WTC11 (cell line): ENCODE measurements at regions not wholly inside any gene's neighbourhood (a gene's known extent, or its start where the extent isn't known, plus 50 kb on each side); places are given as distances from the start of the nearest gene placed in this dataset.

Experiments
- ATAC-seq: fragments of 200-7000 bp; cut with Tn5 transposase; 2 replicates; pipeline ENCODE4 v1.10.0; 2021; ENCODE audit warnings: mild to moderate bottlenecking, moderate library complexity
- CTCF ChIA-PET: fragments of 300-600 bp; sonication (Branson Sonifier 250); formaldehyde crosslinking; loops from one replicate; lab custom pipeline; 2021; ENCODE audit warnings: antibody characterized with exemption; lab: Charles Lee
- POLR2A ChIA-PET: fragments of 350-600 bp; sonication (Branson Sonifier 250); formaldehyde crosslinking; loops from one replicate; lab custom pipeline; 2021; ENCODE audit warnings: antibody characterized with exemption; lab: Charles Lee
- DNase-seq: peaks from one replicate; pipeline ENCODE4 v3.0.0; 2021; ENCODE audit warnings: low spot score
- H3K27ac Mint-ChIP-seq: 2 replicates; pipeline ENCODE4 v1.8.0; 2021; ENCODE audit warnings: mixed read lengths
- H3K27me3 Mint-ChIP-seq: 2 replicates; pipeline ENCODE4 v1.8.0; 2021; ENCODE audit warnings: low read depth, mild to moderate bottlenecking, moderate library complexity, mixed read lengths
- H3K36me3 Mint-ChIP-seq: 2 replicates; pipeline ENCODE4 v1.8.0; 2021; ENCODE audit warnings: mixed read lengths
- H3K4me1 Mint-ChIP-seq: 2 replicates; pipeline ENCODE4 v1.8.0; 2022; ENCODE audit warnings: mixed read lengths
- H3K4me3 Mint-ChIP-seq: 2 replicates; pipeline ENCODE4 v1.8.0; 2021; ENCODE audit warnings: mild to moderate bottlenecking, moderate library complexity, mixed read lengths
- H3K9me3 Mint-ChIP-seq: 2 replicates; pipeline ENCODE4 v1.8.0; 2021; ENCODE audit warnings: mixed read lengths
- AR ChIP-seq: fragments of 250-450 bp; sonication (Bioruptor Pico); IDR thresholded peaks from 2 replicates; pipeline ENCODE4 v1.9.0; 2021; ENCODE audit warnings: mild to moderate bottlenecking
- CBFB ChIP-seq: sonication (generic); formaldehyde crosslinking; IDR thresholded peaks from 2 replicates; pipeline ENCODE4 v1.8.1; 2022; ENCODE audit warnings: mild to moderate bottlenecking, low read depth, missing genetic modification reagents
- CTCF ChIP-seq: fragments of 200-600 bp; IDR thresholded peaks from 2 replicates; pipeline ENCODE4 v1.8.0; 2022; ENCODE audit warnings: antibody characterized with exemption
- ETV6 ChIP-seq: sonication (generic); formaldehyde crosslinking; IDR thresholded peaks from 2 replicates; pipeline ENCODE4 v1.8.1; 2022; ENCODE audit warnings: mild to moderate bottlenecking, missing genetic modification reagents
- GRHL2 ChIP-seq: fragments of 250-450 bp; sonication (Bioruptor Pico); IDR thresholded peaks from 2 replicates; pipeline ENCODE4 v1.8.0; 2022; ENCODE audit warnings: mild to moderate bottlenecking, moderate library complexity; ENCODE audit not compliant: insufficient replicate concordance, severe bottlenecking
- GTF2I ChIP-seq: fragments of 250-450 bp; sonication (Bioruptor Pico); conservative IDR thresholded peaks from 2 replicates; pipeline ENCODE4 v1.4.0; 2021; ENCODE audit warnings: mild to moderate bottlenecking
- HMGXB4 ChIP-seq: sonication (generic); formaldehyde crosslinking; IDR thresholded peaks from 2 replicates; pipeline ENCODE4 v1.8.1; 2023; ENCODE audit warnings: mild to moderate bottlenecking, moderate library complexity, missing genetic modification reagents
- JAZF1 ChIP-seq: fragments of 250-450 bp; sonication (Bioruptor Pico); IDR thresholded peaks from 2 replicates; pipeline ENCODE4 v1.9.0; 2021; ENCODE audit warnings: moderate library complexity, mild to moderate bottlenecking, inconsistent platforms
- KAT7 ChIP-seq: sonication (generic); formaldehyde crosslinking; IDR thresholded peaks from 2 replicates; pipeline ENCODE4 v1.8.1; 2023; ENCODE audit warnings: missing genetic modification reagents, mild to moderate bottlenecking, borderline replicate concordance
- OVOL2 ChIP-seq: fragments of 250-450 bp; sonication (Bioruptor Pico); IDR thresholded peaks from 2 replicates; pipeline ENCODE4 v1.9.0; 2021; ENCODE audit warnings: mild to moderate bottlenecking, borderline replicate concordance
- PRDM15 ChIP-seq: sonication (generic); formaldehyde crosslinking; IDR thresholded peaks from 2 replicates; pipeline ENCODE4 v1.8.0; 2022; ENCODE audit warnings: missing genetic modification reagents
- SOX15 ChIP-seq: fragments of 250-450 bp; sonication (Bioruptor Pico); IDR thresholded peaks from 2 replicates; pipeline ENCODE4 v1.9.0; 2021; ENCODE audit warnings: mild to moderate bottlenecking
- SP1 ChIP-seq: sonication (generic); formaldehyde crosslinking; conservative IDR thresholded peaks from 2 replicates; pipeline ENCODE4 v1.8.1; 2022; ENCODE audit warnings: missing genetic modification reagents
- ZBTB43 ChIP-seq: sonication (generic); formaldehyde crosslinking; IDR thresholded peaks from 2 replicates; pipeline ENCODE4 v1.8.1; 2023; ENCODE audit warnings: mild to moderate bottlenecking, missing genetic modification reagents
- ZNF219 ChIP-seq: sonication (generic); formaldehyde crosslinking; IDR thresholded peaks from 2 replicates; pipeline ENCODE4 v1.8.0; 2023; ENCODE audit warnings: missing genetic modification reagents, mild to moderate bottlenecking, borderline replicate concordance
- TF ChIP-seq, protein P1 (sequence below): fragments of 250-450 bp; sonication (Bioruptor Pico); IDR thresholded peaks from 2 replicates; pipeline ENCODE4 v1.8.0; 2021; ENCODE audit warnings: mild to moderate bottlenecking
- TF ChIP-seq, protein P2 (sequence below): sonication (generic); formaldehyde crosslinking; IDR thresholded peaks from 2 replicates; pipeline ENCODE4 v1.8.1; 2022; ENCODE audit warnings: mild to moderate bottlenecking, missing genetic modification reagents, moderate library complexity, borderline replicate concordance

GRCh38 chr4:148574502-148574901, 132.3 kb upstream of the NR3C2 start:
- ATAC-seq = no peak
- Mint-ChIP-seq H3K9me3 (peaks cover 12% of the 10 kb centered on the region), H3K4me3 (no peak overlapping the region), H3K27me3 (no peaks in the 10 kb centered on the region; the same call in 1 of the 2 replicates), H3K36me3 (peaks cover 9% of the 10 kb centered on the region), H3K27ac (no peak overlapping the region), H3K4me1 (peaks cover 6% of the 10 kb centered on the region)
- no peak for DNase-seq
- POLR2A ChIA-PET = no interaction called here
- TF ChIP-seq GTF2I (CRISPR knock-in tag) = no peak
- TF ChIP-seq, protein P1, sequence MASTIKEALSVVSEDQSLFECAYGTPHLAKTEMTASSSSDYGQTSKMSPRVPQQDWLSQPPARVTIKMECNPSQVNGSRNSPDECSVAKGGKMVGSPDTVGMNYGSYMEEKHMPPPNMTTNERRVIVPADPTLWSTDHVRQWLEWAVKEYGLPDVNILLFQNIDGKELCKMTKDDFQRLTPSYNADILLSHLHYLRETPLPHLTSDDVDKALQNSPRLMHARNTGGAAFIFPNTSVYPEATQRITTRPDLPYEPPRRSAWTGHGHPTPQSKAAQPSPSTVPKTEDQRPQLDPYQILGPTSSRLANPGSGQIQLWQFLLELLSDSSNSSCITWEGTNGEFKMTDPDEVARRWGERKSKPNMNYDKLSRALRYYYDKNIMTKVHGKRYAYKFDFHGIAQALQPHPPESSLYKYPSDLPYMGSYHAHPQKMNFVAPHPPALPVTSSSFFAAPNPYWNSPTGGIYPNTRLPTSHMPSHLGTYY (CRISPR knock-in tag) = no peak
- no peak for TF ChIP-seq AR
- no peak for TF ChIP-seq GRHL2 (CRISPR knock-in tag)
- no peak for TF ChIP-seq PRDM15 (CRISPR knock-in tag)
- no peak for TF ChIP-seq OVOL2
- TF ChIP-seq ETV6 (CRISPR knock-in tag) = no peak
- TF ChIP-seq SP1 (CRISPR knock-in tag) = no peak
- no peak for TF ChIP-seq KAT7 (CRISPR knock-in tag)
- no peak for TF ChIP-seq HMGXB4 (CRISPR knock-in tag)
- TF ChIP-seq, protein P2, sequence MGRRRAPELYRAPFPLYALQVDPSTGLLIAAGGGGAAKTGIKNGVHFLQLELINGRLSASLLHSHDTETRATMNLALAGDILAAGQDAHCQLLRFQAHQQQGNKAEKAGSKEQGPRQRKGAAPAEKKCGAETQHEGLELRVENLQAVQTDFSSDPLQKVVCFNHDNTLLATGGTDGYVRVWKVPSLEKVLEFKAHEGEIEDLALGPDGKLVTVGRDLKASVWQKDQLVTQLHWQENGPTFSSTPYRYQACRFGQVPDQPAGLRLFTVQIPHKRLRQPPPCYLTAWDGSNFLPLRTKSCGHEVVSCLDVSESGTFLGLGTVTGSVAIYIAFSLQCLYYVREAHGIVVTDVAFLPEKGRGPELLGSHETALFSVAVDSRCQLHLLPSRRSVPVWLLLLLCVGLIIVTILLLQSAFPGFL (CRISPR knock-in tag) = no peak
- no peak for TF ChIP-seq ZNF219
- no peak for TF ChIP-seq CTCF
- TF ChIP-seq ZBTB43 = no peak
- no peak for TF ChIP-seq CBFB (CRISPR knock-in tag)
- no peak for TF ChIP-seq JAZF1 (CRISPR knock-in tag)
- TF ChIP-seq SOX15 (CRISPR knock-in tag) = no peak
- CTCF ChIA-PET = interaction anchor here (1.0 kb wide), 1 partner anchor 130 kb away, joined by 3 read pairs; no protein-coding TSS in a partner anchor
